ENCODE measurements at regions not wholly inside any gene's neighbourhood (a gene's known extent, or its start where the extent isn't known, plus 50 kb on each side); places are given as distances from the start of the nearest gene placed in this dataset.

DNA sequence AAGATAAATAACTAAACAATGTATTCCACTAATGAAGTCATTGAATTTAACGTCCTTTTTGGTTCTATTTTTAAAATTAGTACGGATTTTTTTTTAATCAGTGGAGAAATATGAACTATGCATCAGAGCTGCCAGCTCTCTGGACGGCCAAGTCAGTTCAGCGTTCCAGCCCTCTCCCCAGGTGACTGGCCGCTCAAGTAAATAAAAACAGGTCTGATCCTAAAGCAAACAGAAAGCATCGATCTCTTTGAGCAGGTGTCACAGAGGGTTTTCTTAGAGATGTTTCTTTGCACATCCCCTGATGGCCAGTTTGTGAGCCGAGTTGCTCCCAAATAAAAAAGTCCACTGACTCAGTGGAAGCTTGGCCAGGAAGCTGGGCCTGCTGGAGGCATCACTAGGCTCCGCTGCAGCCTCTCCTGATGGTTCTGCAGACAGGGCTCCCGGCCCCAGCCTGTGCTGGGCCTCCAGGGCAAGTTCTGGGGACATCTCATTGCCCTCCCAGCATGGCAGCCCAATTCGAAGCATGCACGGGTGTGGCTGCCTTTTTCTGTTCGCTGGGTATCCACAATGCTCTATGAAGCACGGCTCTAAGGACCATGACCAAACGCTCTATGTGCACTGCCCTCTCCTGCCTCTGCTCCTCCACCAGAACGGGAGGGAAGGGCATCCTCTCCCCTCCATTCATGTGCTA lies 74.7 kb upstream of the PPP2R2D start:
- H3K79me1 ChIP-seq (replicated peaks; ENCODE audit: low read length, poor library complexity, severe bottlenecking), result no peaks in the 10 kb centered on the region
- no peak overlapping the region for H3K14ac ChIP-seq (ENCODE audit: low read length in 2 of 2)

DNA sequence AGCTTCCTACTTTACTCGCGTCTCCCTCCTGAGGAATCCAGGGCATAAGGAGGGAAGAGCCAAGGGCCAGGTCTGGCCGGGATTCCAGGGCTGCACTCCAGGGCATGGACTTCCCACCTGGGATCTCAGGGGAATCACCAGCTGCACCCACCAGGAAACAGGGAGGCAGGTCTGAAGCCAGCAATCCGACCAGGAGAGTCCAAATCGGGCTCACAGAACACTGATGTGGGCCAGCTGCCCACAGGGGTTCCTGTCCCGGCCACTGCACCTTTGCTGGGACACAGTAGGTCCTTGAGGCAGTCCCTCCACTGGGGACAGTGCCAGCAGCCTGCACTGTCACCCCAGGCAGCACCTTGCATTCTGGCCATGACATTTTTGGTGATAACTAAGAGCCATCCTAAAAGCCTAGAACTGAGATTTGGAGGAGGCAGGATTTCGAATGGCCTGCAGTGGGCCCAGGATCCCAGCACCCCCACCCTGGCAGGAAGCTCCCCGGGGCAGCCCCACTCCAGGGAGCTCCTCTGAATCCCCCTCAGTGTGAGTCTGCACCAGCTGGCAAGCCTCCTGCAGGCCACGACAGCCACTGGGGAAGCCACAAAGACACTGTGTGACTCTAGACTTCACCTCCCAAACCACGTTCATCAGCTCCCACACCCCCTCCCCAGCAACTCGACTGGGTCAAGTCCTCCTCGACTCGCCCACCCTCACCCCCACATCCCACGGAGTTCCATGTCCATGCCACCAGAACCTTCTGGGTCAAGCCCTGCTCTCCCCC lies 71.5 kb upstream of the PPP2R2D start:
- H4K91ac ChIP-seq (ENCODE audit: low read length), result no peak overlapping the region
- H3K79me1 ChIP-seq (replicated peaks; ENCODE audit: low read length, poor library complexity, severe bottlenecking), result no peaks in the 10 kb centered on the region
- WGBS, result 74% methylated on average over 14 of the region's 14 CpGs
- H3K4me3 ChIP-seq (ENCODE audit: insufficient read depth in 1 of 2, low read depth in 1 of 2, low read length in 2 of 2), result no peak overlapping the region
- H2AK5ac ChIP-seq (ENCODE audit: low read length, severe bottlenecking), result no peak overlapping the region
- H2BK15ac ChIP-seq (ENCODE audit: low read depth, poor library complexity, severe bottlenecking), result no peak overlapping the region
- no peak overlapping the region for H3K14ac ChIP-seq (ENCODE audit: low read length in 2 of 2)
- no peak overlapping the region for H3K4me2 ChIP-seq (ENCODE audit: low read length, poor library complexity, severe bottlenecking)
- no peak overlapping the region for H2BK120ac ChIP-seq (ENCODE audit: low read depth, low read length)
- no peak overlapping the region for H3K4ac ChIP-seq (ENCODE audit: low read depth in 1 of 2, low read length in 2 of 2)
- no peak overlapping the region for H2BK12ac ChIP-seq (ENCODE audit: low read length in 2 of 2)
- no peak overlapping the region for H2BK5ac ChIP-seq (ENCODE audit: low read depth, low read length, poor library complexity, severe bottlenecking)
- no peak overlapping the region for H3K27ac ChIP-seq (ENCODE audit: low read length, poor library complexity, severe bottlenecking)
- peaks cover 13% of the 10 kb centered on the region for H3K4me1 ChIP-seq (ENCODE audit: control insufficient read depth, insufficient read depth, low read depth, low read length)
- H3K9ac ChIP-seq (ENCODE audit: low read length), result no peak overlapping the region
- no peak overlapping the region for H3K23ac ChIP-seq (ENCODE audit: low read length in 2 of 2)
- H3K18ac ChIP-seq (ENCODE audit: low read depth in 1 of 2, low read length in 2 of 2), result no peak overlapping the region
- DNase-seq, result no peak
- H3K36me3 ChIP-seq (ENCODE audit: control insufficient read depth in 1 of 2, insufficient read depth in 2 of 2, low read depth in 1 of 2, low read length in 2 of 2), result no peaks in the 10 kb centered on the region
- no peaks in the 10 kb centered on the region for H3K9me3 ChIP-seq (ENCODE audit: control insufficient read depth, low read length)
- H2AFZ ChIP-seq (ENCODE audit: low read depth, low read length), result no peak overlapping the region
- H3K27me3 ChIP-seq (ENCODE audit: control insufficient read depth in 1 of 2, insufficient read depth in 1 of 2, low read length in 2 of 2), result peaks cover 0 to 5% of the 10 kb centered on the region in 2 experiments
- no peak overlapping the region for H4K8ac ChIP-seq (ENCODE audit: low read length)

More for the DNA sequence above, 74.7 kb upstream of the PPP2R2D start:
- Histone ChIP-seq H3K23ac (ENCODE audit: low read length in 2 of 2) (no peak overlapping the region), H2AK5ac (ENCODE audit: low read length, severe bottlenecking) (no peak overlapping the region), H3K9me3 (ENCODE audit: control insufficient read depth, low read length) (no peaks in the 10 kb centered on the region), H3K4me3 (ENCODE audit: insufficient read depth in 1 of 2, low read depth in 1 of 2, low read length in 2 of 2) (no peak overlapping the region), H3K9ac (ENCODE audit: low read length) (no peak overlapping the region), H3K36me3 (ENCODE audit: control insufficient read depth in 1 of 2, insufficient read depth in 2 of 2, low read depth in 1 of 2, low read length in 2 of 2) (no peaks in the 10 kb centered on the region), H3K18ac (ENCODE audit: low read depth in 1 of 2, low read length in 2 of 2) (no peak overlapping the region), H2BK5ac (ENCODE audit: low read depth, low read length, poor library complexity, severe bottlenecking) (no peak overlapping the region), H3K4me1 (ENCODE audit: control insufficient read depth, insufficient read depth, low read depth, low read length) (peaks cover 14% of the 10 kb centered on the region), H3K27ac (ENCODE audit: low read length, poor library complexity, severe bottlenecking) (no peak overlapping the region), H2AFZ (ENCODE audit: low read depth, low read length) (no peak overlapping the region), H3K4ac (ENCODE audit: low read depth in 1 of 2, low read length in 2 of 2) (no peak overlapping the region), H2BK12ac (ENCODE audit: low read length in 2 of 2) (no peak overlapping the region), H4K8ac (ENCODE audit: low read length) (no peak overlapping the region), H2BK120ac (ENCODE audit: low read depth, low read length) (no peak overlapping the region), H4K91ac (ENCODE audit: low read length) (no peak overlapping the region), H2BK15ac (ENCODE audit: low read depth, poor library complexity, severe bottlenecking) (no peak overlapping the region), H3K4me2 (ENCODE audit: low read length, poor library complexity, severe bottlenecking) (no peak overlapping the region), H3K27me3 (ENCODE audit: control insufficient read depth in 1 of 2, insufficient read depth in 1 of 2, low read length in 2 of 2) (peaks cover 0 to 5% of the 10 kb centered on the region in 2 experiments)
- DNase-seq, result no peak
- WGBS, result 81% methylated on average over 15 of the region's 15 CpGs

DNA sequence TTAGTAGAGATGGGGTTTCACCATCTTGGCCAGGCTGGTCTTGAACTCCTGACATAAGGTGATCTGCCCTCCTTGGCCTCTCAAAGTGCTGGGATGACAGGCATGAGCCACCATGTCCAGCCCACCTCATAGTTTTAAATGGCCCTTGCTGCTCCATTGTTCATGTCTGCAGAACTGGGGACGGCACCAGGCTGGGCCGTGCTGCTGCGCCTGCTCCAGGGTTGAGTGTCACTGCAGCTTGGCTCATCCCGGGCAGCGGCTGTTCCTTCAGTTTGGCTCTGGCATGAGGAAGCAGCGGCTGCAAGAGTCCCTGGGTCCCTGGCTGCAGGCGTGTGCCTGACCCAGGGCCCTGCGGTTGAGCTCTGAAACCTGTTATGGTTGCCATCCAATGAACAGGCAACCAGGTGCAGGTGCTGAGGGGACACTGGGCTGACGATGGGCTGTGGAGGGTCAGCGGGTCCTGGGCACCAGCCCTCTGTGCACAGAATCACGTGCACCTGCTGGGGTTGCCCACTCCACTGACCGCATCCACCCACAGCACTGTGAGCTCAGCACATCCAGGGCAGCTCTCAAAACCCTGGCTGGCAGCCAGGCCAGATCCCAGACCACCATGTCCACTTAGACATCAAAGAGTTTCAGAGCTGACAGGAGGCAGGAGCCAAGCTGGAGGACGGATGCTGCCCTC lies 70.2 kb upstream of the PPP2R2D start:
- H4K8ac ChIP-seq (ENCODE audit: low read length), result no peak overlapping the region
- H3K27ac ChIP-seq (ENCODE audit: low read length, poor library complexity, severe bottlenecking), result no peak overlapping the region
- WGBS, result 80% methylated on average over 13 of the region's 13 CpGs
- no peak overlapping the region for H3K18ac ChIP-seq (ENCODE audit: low read depth in 1 of 2, low read length in 2 of 2)
- no peak overlapping the region for H2BK120ac ChIP-seq (ENCODE audit: low read depth, low read length)
- H3K4me2 ChIP-seq (ENCODE audit: low read length, poor library complexity, severe bottlenecking), result no peak overlapping the region
- no peak overlapping the region for H2BK15ac ChIP-seq (ENCODE audit: low read depth, poor library complexity, severe bottlenecking)
- no peak overlapping the region for H4K91ac ChIP-seq (ENCODE audit: low read length)
- no peak overlapping the region for H2AFZ ChIP-seq (ENCODE audit: low read depth, low read length)
- H3K23ac ChIP-seq (ENCODE audit: low read length in 2 of 2), result no peak overlapping the region
- no peak overlapping the region for H3K9ac ChIP-seq (ENCODE audit: low read length)
- DNase-seq, result no peak
- H3K36me3 ChIP-seq (ENCODE audit: control insufficient read depth in 1 of 2, insufficient read depth in 2 of 2, low read depth in 1 of 2, low read length in 2 of 2), result no peaks in the 10 kb centered on the region
- no peaks in the 10 kb centered on the region for H3K9me3 ChIP-seq (ENCODE audit: control insufficient read depth, low read length)
- H3K27me3 ChIP-seq (ENCODE audit: control insufficient read depth in 1 of 2, insufficient read depth in 1 of 2, low read length in 2 of 2), result peaks cover 0 to 5% of the 10 kb centered on the region in 2 experiments
- no peak overlapping the region for H3K4me3 ChIP-seq (ENCODE audit: insufficient read depth in 1 of 2, low read depth in 1 of 2, low read length in 2 of 2)
- H2BK5ac ChIP-seq (ENCODE audit: low read depth, low read length, poor library complexity, severe bottlenecking), result no peak overlapping the region
- H3K79me1 ChIP-seq (replicated peaks; ENCODE audit: low read length, poor library complexity, severe bottlenecking), result no peaks in the 10 kb centered on the region
- no peak overlapping the region for H3K14ac ChIP-seq (ENCODE audit: low read length in 2 of 2)
- no peak overlapping the region for H2AK5ac ChIP-seq (ENCODE audit: low read length, severe bottlenecking)
- no peak overlapping the region for H3K4ac ChIP-seq (ENCODE audit: low read depth in 1 of 2, low read length in 2 of 2)
- H3K4me1 ChIP-seq (ENCODE audit: control insufficient read depth, insufficient read depth, low read depth, low read length), result peaks cover 2% of the 10 kb centered on the region
- no peak overlapping the region for H2BK12ac ChIP-seq (ENCODE audit: low read length in 2 of 2)

DNA sequence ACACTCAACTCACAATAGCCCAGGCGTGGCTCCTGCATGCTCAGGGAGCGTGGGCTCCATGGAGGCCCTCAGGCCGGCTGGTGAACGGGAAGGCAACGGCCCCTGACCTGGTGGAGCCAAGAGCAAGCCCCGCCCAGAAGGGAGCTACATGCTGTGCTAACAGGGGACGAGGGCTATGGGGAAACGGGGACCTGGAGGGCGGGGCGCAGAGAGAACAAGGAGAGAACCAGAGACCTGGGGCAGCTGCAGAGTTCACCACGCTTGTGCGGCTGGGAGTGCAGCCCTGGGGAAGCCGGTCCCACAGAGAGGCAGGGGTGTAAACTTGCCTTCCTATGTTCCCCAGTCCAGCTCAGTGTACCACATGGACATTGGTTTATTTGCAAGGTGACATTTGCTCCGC lies 69.2 kb upstream of the PPP2R2D start:
- Histone ChIP-seq H4K8ac (ENCODE audit: low read length) (no peak overlapping the region), H3K9ac (ENCODE audit: low read length) (no peak overlapping the region), H3K27me3 (ENCODE audit: control insufficient read depth in 1 of 2, insufficient read depth in 1 of 2, low read length in 2 of 2) (peaks cover 0 to under 1% of the 10 kb centered on the region in 2 experiments), H4K91ac (ENCODE audit: low read length) (no peak overlapping the region), H3K23ac (ENCODE audit: low read length in 2 of 2) (no peak overlapping the region), H2BK12ac (ENCODE audit: low read length in 2 of 2) (no peak overlapping the region), H3K79me1 (replicated peaks; ENCODE audit: low read length, poor library complexity, severe bottlenecking) (no peaks in the 10 kb centered on the region), H3K4me1 (ENCODE audit: control insufficient read depth, insufficient read depth, low read depth, low read length) (peaks cover 2% of the 10 kb centered on the region), H3K4me3 (ENCODE audit: insufficient read depth in 1 of 2, low read depth in 1 of 2, low read length in 2 of 2) (no peak overlapping the region), H3K18ac (ENCODE audit: low read depth in 1 of 2, low read length in 2 of 2) (no peak overlapping the region), H3K27ac (ENCODE audit: low read length, poor library complexity, severe bottlenecking) (no peak overlapping the region), H2AFZ (ENCODE audit: low read depth, low read length) (no peak overlapping the region), H2AK5ac (ENCODE audit: low read length, severe bottlenecking) (no peak overlapping the region), H3K4ac (ENCODE audit: low read depth in 1 of 2, low read length in 2 of 2) (no peak overlapping the region), H3K9me3 (ENCODE audit: control insufficient read depth, low read length) (no peaks in the 10 kb centered on the region), H2BK15ac (ENCODE audit: low read depth, poor library complexity, severe bottlenecking) (no peak overlapping the region), H3K4me2 (ENCODE audit: low read length, poor library complexity, severe bottlenecking) (no peak overlapping the region), H3K14ac (ENCODE audit: low read length in 2 of 2) (no peak overlapping the region), H2BK120ac (ENCODE audit: low read depth, low read length) (no peak overlapping the region), H2BK5ac (ENCODE audit: low read depth, low read length, poor library complexity, severe bottlenecking) (no peak overlapping the region), H3K36me3 (ENCODE audit: control insufficient read depth in 1 of 2, insufficient read depth in 2 of 2, low read depth in 1 of 2, low read length in 2 of 2) (no peaks in the 10 kb centered on the region)
- 65% methylated on average over 14 of the region's 14 CpGs for WGBS
- no peak for DNase-seq
